ENCODE measurements at regions not wholly inside any gene's neighbourhood (a gene's known extent, or its start where the extent isn't known, plus 50 kb on each side); places are given as distances from the start of the nearest gene placed in this dataset.
A peak's percentile ranks its signal among the peaks of the same experiment; 100 is the strongest.
"Not testable (repeated sequence)": the region's sequence is repeated elsewhere in the genome, so short reads cannot be mapped to it uniquely, and the experiment has no call there.

DNA sequence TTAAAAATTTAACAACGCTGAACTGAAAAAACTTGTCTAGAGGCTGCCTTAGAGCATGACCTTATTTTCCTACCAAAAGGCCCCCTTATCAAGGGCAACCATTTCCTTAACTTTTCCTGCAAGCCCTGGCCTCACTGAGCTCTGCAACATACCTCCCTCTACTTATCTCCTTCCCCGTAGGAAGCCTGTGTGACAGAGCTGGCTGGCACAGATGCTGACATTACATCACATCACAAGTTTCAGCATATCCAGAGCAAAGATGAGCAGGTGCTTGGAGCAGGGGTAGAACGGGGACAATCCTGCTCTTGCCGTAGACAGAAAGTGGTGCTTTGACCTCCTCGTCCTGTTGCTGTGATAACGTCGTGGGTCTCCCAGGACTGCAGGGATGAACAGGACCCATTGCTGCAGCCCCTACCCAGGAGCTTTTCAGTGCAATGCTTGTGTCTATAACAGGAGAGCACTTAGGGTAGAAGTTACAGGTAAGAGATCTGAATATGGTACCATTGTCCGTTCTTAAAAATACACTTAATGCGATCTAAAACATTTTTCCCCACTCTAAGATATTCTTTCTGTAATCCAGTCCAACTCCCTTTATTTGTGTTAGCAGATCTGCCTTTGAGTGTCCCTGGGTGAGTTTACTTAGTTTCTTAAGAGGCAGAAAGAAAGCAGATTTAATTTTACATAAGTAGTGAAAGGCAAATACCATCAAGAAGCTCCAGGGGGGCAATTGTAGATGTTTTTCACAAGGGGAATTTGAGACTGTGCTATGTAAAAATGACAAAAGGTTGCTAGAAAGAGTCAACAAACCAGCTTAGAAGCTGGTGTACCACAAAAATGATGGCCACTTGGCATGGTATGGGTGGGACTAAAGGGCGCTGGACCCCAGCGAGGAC is 101.9 kb upstream of the EFNA5 start:
- no peak for DNase-seq

DNA sequence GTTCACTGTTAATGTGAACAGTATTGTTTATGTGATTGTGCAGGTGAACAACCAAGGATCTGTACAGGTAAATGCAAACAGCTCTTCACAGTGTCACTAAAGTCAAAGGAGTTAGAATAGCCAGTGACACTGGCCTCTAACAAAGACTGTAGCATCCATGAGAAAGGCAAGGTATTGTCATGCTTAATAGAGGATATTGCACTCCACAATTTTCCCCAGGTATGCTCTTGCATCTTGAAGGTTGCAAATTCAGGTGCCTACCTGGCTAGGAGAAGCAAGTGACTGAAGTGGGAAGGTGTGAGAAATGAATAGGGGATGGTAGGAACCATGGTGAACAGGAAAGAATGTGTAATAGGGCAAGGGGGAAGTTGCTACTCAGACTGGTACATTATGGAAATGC is 101.2 kb upstream of the EFNA5 start:
- no peak for DNase-seq

DNA sequence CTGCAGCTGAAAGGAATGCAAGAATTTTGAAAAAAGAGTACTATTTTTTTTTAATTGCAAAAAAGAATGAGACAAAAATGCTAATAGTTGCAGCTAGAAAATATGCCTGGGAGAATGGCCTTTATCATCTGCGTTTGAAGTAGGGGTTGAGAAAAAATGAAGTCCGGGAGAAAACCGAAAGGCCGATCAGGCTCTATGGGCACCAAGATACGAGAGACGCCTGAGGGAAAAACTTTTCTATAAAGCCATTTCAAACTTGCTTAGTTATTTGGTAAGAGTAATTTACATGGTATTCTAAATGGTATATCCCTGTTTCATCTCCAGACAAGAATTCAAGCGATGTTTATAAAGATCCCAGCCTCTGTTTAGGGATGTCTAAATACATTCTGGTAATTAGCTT is 99.3 kb upstream of the EFNA5 start:
- DNase-seq = no peak

DNA sequence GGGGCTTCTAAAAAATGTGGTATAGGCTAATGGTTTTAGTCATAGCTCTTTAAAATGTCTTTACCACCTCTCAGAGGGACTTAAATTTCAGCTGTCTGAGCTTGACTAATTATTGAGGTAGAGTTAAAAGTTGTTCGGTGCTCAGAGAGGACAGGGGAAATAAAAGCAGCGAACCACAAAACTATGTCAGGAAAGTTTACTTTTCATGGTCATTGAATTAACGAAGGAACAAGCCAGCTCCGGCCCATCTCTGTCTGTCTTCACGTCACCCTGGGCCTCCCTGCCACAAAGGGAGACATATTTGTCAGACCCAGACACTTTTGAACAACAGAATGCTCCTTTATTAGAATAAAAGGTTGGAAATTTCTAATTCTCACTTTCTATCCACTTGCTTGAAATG is 98.8 kb upstream of the EFNA5 start:
- no peak for DNase-seq

DNA sequence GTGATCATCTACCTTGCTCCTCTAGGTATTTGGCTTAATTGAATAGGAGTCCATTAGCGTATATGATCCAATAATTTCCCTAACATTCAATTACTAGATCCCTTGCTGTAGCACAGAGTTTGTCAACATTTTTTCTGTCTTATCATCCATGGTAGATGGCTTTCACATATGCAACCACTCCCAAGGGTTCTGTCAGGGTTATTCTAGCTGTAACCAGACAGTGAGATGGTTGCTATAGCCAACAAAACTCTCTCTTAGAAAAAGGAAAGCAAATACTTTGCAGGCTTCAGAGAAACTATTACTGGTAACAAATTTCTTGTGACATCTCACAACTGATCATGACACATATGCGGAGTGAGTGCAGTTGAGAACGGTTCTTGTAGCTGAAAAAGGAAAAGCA is 96.2 kb upstream of the EFNA5 start:
- DNase-seq = no peak

DNA sequence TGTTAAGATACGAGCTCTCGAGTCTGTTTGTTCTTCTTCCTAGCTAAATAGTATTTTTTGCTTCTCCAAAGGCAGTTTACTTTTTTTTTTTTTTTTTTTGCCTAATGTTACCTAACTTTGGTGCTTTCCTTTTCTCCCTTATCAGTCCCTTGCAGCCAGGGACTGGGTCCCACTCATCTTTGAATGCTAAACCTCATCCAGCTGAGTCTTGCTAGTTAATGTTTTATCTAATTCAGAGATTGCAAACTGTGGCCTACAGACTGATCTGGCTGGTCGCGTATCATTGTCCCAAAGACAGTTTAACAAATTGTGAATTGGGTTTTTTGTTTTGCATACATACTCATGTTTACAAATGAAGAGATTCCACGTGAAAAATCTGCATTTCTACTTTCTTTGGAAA is 95.7 kb upstream of the EFNA5 start:
- no peak for DNase-seq

DNA sequence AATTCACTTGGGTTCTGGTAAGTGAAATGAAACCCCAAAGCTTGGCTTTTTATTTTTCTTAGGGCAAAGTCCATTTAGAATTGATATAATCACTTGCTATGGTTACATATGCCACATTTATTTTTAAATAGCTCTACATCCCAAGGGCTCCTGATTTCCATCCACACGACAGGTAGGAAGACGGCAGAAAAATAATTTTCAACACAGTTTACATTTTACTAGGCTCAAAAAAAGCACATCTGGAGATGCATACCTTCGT is 95.0 kb upstream of the EFNA5 start:
- no peak for DNase-seq

DNA sequence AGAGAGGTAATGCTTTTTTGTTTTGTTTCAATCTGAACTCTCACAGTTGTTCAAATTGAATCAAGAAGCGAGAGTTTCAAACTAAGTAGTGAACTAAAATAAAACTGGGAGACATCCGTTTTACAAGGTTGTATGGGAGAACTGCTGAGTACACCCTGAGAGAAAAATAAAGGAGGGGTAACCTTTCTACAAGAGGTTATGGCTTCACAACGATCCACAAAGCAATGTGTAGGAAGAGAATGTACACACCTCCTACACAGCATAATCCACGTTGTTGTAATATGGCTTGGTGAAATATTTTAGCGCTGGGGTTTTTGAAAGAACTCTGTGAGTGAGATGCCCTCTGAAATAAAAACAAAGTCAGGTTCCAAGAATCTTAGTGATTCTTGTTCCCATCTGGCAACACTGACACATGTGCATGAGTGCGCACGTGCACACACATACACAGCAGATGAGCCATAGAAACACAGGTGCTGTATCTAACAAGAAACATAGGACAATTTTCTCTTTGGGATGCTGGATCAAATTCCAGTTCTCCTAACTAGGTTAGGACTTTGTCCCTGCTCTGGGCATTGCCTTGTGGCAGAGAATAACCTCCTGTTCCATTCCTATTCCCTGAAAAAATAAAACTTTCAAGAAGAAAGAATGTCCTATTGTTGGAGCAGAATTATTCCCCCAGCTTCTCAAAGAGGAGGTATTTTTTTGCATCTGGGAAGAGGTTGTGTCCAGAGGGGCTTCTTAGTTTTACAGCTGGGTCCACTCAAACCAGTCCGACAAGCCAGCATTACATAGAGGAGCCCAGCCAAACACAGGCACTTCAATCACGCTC is 94.5 kb upstream of the EFNA5 start:
- no peak for DNase-seq

DNA sequence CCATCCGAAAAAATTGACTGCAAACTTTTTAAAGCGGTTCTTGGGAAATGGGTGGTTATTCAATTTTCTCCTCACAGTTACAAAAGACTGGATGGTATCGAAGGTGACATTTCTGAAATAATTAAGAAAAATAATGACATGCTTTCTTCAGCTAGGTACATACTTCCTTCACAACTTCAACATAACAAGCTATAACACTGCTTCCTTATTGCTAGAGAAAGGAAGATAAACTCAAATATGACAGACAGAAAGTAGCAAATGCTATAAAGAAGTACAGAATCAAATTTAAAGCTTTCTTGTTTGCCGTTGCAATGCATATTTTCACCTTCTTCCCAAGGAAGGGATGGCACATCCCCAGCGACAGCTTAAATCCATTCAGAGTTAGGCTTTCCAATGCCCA is 93.5 kb upstream of the EFNA5 start:
- DNase-seq = no peak

DNA sequence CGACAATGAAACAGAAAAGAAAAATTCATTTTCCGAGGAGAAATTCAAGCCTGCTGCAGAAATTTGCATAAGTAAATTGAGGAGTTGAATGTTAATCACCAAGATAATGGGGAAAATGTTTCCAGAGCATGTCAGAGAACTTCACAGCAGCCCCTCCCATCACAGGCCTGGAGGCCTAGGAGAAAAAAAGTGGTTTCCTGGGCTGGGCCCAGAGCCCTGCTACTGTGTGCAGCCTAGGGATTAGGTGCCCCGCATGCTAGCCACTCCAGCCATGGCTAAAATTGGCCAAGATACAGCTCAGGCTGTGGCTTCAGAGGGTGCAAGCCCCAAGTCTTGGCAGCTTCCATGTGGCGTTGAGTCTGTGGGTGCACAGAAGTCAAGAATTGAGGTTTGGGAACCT is 82.7 kb upstream of the EFNA5 start:
- no peak for DNase-seq

DNA sequence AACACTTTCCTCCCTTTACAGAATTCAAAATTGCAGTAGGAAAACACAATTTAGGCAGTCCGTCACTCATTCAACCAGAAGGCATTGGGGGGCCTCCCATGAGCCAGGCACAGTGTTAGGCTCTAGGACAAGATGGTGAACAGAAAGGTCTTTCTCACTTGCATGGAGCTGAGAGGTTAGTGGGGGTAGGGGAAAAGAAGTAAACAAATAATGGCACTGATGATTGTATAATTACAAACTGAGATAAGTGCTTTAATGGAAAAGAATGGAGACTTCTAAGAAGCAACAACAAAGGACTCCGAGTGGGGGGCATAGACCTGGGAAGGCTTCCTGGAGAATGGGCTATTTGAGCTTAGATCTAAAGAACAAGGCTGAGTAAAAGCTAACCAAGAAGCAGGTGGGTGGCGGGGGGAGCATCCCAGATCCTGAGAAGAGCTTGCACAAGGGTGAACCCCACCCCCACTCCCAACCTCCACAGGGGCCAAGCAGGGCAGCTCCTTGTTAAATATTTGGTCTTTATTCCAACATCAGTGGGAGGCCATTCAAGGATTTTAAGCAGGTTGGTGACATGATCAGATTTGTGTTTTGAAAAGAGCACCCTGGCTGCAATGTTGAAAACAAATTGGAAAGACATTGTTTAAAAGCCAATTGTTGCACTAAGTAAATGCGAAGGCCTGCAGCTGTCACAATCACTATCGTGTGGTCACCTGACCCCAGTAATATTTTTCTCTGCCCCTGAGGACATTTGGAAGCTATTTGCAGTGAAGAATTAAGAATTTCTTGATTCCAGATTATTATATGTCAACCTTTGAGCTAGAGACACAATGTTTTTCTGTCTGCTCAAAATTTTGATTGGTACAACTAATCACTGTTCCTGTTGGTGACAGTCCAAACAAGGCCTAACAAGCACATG is 73.9 kb upstream of the EFNA5 start:
- no peak for DNase-seq

DNA sequence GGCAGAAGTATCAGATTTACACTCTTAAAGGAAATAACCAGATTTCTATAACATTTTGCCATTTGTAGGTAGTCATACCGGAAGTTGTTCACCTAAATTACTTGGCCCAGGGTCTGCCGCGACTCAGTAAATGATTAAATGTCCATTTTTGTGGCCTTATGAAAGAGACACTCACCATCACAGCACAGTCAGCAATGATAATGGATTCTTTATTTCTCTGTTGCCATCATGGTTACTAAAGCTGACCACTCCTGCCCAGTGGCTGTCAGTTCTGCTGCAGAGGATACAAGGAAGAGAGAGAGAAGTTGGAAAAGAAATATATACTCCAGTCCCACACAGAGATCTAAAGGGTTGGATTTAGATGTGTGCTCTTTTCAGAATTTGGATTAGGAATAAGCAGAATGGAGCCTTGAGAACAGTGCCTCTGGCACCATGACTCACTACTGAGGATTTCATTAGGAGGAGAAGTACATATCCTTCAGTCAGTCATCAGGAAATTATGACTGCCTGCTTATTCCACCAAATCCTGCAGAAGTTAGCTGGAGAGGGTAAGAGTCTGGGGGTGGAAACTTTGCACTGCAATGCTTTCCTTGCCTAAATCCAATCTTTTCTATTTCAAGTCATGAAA is 72.8 kb upstream of the EFNA5 start:
- no peak for DNase-seq

DNA sequence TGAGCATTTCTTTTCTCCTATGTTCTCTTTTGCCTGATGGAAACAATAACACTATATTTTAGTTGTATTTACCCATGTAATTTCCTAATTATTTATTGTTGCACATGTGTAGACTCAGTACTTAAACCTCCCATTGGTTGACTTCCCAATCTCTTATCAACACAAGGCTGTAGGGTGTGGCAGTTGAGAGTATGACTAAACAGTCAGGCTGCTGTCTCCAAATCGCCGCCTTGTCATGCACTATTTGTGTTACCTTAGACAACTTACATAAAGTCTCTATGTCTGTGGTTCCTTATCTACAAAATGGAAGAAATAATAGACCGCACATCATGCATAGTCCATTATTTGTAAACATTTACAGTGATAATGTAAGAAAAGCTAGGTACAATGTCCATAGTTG is 68.9 kb upstream of the EFNA5 start:
- no peak for DNase-seq

DNA sequence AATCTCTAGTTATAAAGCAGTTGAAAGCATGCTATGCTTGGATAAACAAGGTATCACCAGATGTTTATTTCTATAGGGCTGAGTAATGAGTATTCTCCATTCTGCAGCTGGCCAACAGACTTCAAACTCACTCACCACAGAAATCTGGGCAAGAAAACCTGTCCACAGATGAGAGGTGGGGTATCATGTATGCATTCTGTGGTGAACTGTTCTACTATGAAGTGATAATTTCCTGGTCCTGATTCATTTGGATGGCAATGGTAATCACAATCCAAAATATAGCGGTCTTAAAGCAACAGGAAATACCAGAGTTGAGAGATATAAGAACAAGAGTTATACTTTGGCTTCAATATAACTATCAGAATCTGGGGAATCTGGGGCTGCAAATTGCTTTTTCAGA is 65.9 kb upstream of the EFNA5 start:
- peak; percentile 27 for DNase-seq

DNA sequence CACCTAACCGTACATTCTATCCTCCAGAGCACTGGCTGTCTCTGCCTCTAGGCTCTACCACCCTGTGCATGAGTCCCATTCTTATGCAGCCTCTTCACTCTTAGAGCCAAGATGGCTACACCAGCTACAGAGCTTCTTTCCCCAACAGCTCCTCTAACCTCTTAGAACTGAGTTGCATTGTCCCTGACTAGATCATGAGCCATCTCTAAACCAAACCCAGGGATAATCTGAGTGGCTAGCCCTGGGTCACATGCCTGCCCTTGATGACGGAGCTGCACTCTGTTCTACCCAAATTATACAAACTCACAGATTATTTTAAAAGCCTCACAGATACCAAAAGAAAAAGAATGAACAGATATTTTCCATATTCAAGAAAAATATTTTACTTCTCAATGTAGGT is 65.4 kb upstream of the EFNA5 start:
- not testable (repeated sequence) for DNase-seq

DNA sequence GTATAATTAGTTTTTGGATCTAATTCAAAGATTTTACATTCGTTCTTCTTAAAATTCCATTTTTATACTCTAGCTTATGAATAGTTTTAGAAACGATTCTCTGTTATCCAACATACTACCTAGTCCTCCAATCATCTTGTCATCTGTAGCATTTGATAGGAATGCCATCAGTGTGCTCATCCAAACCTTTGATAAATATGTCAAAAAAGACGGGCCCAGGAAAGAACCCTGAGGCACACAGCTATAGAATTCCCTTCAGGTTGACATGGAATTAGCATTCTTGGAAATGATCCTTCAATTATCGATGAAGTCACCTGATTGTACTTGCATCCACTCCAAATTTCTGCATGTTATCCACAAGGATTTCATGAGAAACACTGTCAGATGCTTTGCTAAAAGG is 64.8 kb upstream of the EFNA5 start:
- DNase-seq = no peak

DNA sequence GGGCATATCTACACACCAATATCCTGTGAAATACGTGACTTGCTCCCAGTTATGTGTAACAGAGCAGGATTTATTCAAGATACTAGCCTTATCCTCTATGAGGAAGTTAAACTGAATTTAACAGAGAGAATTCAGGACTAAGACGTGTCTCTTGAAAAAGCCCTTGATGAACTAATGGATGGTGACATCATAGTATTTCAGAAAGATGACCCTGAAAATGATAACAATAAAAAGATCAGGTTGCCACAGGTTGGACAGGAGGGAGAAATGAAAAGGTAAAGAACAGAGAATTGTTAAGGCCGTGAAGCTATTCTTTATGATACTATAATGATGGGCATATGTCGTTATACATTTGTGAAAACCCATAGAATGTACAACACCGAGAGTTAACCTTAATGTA is 56.2 kb upstream of the EFNA5 start:
- DNase-seq = no peak

DNA sequence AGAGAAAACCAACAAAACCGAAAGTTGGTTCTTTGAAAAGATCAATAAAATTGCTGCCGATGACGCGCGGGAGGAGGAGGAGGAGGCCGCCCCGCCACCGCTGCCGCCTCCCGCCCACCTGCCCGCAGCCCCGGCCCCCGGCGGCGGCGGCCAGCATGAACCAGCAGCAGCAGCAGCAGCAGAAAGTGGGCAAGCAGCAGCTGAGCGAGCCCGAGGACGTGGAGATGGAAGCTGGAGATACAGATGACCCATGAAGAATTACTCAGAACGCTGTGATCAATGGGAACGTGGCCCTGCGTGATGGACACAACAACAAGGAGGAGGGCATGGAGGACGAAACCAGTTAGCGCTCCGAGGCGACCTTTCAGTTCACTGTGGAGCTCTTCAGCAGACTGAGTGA is 53.9 kb upstream of the EFNA5 start:
- DNase-seq = no peak

DNA sequence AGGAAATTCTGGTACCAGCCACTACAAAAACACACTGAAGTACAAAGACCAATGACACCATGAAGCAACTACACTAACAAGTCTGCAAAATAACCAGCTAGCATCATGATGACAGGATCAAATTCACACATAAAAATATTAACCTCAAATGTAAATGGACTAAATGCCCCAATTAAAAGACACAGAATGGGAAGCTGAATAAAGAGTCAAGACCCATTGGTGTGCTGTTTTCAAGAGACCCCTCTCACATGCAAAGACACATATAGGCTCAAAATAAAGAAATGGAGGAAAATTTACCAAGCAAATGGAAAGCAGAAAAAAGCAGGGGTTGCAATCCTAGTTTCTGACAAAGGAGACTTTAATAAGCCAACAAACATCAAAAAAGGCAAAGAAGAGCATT is 50.5 kb upstream of the EFNA5 start:
- not testable (repeated sequence) for DNase-seq

Measured in right hindlimb (tissue), 1 donor.